Right hindlimb (tissue), 1 donor: ENCODE measurements at regions not wholly inside any gene's neighbourhood (a gene's known extent, or its start where the extent isn't known, plus 50 kb on each side); places are given as distances from the start of the nearest gene placed in this dataset.

ENCODE experiments used
- DNase-seq: peaks from one replicate; pipeline ENCODE4 v3.0.0-alpha.2; 2018

DNA sequence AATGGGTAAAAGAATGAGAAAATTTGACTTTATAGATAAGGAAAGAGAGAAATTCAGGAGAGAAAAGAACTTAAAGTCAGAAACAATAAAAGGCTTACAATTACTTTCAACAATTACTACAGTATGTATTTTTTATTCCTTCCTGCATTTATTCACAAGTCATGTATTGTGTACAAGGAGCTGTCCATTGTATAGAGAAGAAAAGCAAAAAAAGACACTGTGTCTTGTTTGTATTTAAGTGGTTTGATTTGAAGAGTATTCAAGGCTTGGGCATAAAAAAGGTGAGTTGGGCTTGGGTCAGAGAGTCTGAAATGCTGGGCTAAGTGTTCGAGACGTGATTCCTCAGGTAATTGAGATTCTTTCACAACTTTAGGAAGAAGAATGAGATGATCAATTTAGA lies 394.2 kb upstream of the ROBO2 start:
- no peak for DNase-seq

DNA sequence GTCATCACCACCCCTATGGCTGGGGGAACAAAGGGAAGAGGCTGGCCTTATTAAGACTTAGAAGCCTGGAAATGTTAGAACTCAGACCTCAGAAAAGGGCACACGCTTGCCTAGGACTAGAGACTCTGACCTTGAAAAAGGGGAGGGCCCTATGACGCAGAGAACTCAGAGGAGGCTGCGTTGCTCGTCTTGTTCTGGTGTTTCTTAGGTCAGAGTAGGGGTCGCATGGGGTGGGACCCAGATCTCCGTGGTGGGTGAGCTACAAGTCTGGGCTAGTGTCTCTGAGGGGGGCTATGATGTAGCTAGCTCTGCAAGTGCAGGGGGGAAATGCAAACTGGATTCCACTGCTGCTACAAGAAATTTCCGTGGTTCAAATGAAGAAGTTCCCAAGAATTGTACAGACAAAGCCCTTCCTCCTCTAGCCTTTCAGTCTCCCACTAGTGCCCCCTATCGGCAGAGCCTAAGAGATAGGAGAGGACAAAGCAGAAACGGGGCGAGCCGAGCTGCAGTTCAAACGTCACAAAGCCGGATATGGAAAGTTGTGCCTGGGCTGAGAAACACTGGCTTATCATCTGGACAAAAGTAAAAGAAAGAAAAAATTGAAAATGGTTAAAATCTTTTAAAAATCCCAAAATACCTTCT lies 392.9 kb upstream of the ROBO2 start:
- DNase-seq, result no peak

DNA sequence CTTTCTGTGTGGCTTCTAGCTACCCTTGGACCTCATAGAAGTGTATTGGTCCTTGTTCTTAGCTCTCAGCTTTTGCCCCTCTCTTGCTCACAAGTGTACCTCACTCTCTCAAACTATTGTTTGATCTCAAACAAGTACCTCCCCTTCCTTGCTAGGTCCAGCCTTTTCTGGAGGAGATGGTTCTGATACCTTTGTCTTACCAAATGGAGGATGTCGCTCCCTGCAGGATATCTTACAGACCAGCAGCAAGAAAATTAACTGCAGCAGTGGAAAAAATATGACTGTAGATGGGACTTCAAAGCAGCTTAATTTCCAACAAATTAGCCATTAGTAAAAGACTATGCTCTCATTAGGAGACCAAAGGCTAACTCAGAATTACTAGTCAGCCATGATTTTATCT lies 388.1 kb upstream of the ROBO2 start:
- no peak for DNase-seq

DNA sequence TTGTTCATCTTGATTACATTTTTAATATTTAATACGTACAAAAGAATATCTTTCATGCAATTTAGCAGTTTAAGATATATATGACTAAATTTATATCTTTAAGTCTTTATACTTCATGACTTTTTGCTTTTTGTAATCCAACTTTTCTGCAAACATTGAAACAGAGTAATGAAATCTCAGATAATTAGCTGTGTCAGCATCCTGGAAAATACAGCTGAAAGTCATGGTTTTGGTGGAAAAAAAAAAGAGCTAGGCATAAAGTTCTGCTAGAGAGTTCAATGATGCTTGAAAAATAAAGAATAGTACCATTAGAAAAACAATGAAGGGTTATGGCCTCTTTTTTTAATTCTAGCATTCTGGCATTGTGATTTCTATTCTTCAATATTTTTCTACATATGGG lies 387.4 kb upstream of the ROBO2 start:
- DNase-seq, result no peak

- DNase-seq, result no peak
These were observed 386.2 kb upstream of the ROBO2 start for GRCh38 chr3:76653640-76654251.

DNA sequence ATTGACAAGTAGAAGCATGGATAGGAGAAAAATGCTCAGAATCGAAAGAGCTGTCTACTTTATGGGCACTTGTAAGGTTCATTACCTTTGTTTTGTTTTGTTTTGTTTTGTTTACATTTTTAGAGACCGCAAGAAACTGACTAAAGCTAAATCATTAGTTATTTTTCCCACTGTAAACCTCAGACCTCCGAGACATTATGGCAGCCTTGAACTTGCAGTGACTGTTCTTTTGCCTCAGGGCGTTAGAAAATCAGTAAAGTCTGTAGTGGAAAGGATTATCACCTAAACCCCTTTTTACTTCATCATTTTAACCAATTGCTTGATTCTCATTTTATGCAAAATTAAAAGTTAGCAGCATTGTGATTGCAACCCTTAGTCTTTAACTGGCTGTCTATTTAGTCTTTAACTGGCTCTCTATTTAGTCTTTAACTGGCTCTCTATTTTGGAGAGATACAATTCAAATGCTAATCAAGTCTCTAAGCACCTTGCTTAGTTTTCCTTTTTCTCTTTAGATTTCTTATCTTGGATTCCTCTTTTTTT lies 383.3 kb upstream of the ROBO2 start:
- no peak for DNase-seq

GRCh38 chr3:76657909-76658308 lies 382.0 kb upstream of the ROBO2 start:
- no peak for DNase-seq

GRCh38 chr3:76661527-76662250 lies 378.2 kb upstream of the ROBO2 start:
- no peak for DNase-seq

- no peak for DNase-seq
These were observed 375.1 kb upstream of the ROBO2 start for GRCh38 chr3:76664816-76665215.

- no peak for DNase-seq
These were observed 371.2 kb upstream of the ROBO2 start for GRCh38 chr3:76668653-76669052.

- DNase-seq, result no peak
These were observed 370.6 kb upstream of the ROBO2 start for GRCh38 chr3:76669322-76669721.

GRCh38 chr3:76673171-76673570 lies 366.7 kb upstream of the ROBO2 start:
- DNase-seq, result no peak

DNA sequence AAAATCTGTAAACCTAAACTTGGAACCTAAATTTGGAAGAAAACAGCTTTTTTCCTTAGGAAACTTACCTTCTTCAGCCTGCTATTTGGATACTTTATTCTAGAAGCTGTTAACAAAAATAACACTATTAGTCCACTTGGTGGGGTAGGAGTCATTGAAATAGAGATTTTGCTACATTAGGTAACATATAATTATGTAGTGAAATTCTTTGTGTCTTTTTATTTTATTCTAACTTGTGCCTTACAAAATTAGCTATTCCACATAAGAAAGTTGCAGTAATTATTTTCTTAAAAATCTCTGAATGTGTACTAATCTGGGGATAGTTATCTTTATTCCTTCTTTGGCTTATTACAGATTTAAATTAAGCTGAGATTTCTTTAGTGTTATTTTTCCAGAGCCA lies 360.4 kb upstream of the ROBO2 start:
- no peak for DNase-seq

GRCh38 chr3:76683256-76683655 lies 356.6 kb upstream of the ROBO2 start:
- no peak for DNase-seq

GRCh38 chr3:76684946-76685345 lies 355.0 kb upstream of the ROBO2 start:
- no peak for DNase-seq

- no peak for DNase-seq
These were observed 354.0 kb upstream of the ROBO2 start for GRCh38 chr3:76685858-76686257.

- no peak for DNase-seq
These were observed 352.9 kb upstream of the ROBO2 start for GRCh38 chr3:76687019-76687418.

GRCh38 chr3:76694063-76694462 lies 345.8 kb upstream of the ROBO2 start:
- no peak for DNase-seq

DNA sequence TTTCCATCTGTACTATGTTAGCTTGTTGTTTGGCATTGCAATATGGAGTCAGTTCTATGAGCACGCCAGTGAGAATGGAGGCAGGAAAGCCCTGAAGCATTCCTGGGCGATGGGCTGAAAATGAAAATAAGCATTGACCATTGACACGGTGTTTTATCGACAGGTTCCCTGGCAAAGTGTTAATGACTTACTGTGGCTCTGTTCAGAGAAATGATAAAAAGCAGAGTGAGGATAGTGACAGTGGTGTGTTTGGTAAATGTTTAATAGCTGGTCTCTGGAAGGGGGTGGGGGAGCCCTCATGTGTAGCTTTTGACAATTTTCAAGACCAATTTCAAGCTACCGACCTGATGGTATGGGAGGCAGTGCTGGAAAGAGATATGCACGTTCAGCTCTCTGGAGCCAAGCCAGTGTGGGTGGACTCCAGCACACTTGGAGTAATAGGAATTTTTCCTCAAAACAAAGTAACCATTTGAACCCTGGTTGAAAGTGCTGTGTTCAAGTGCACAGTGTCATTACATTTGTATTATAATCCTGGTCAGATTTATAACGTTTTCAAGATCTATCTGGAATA lies 341.7 kb upstream of the ROBO2 start:
- DNase-seq, result no peak

DNA sequence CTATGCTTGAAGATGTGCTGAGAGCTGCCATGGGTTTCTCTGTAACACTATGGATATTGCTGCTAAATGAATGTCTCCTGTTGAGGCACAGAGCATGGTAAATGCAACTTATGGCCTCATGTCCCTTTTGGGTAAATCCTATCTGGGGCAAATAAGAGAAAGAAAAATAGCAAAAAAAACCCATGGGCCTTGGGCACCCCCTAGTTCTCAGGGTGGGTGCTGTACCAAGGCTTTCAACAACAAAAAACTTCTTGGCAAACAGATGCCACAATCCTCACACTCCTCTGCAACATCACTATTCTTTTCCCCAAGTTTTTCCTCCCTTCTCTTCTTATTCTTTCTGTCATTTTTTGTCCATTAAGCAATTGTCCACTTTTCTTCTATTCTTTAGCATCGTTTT lies 340.1 kb upstream of the ROBO2 start:
- no peak for DNase-seq

- no peak for DNase-seq
These were observed 339.6 kb upstream of the ROBO2 start for GRCh38 chr3:76700323-76700722.

GRCh38 chr3:76702676-76703075 lies 337.2 kb upstream of the ROBO2 start:
- DNase-seq, result no peak

- no peak for DNase-seq
These were observed 324.5 kb upstream of the ROBO2 start for GRCh38 chr3:76715426-76715825.

GRCh38 chr3:76723366-76723765 lies 316.5 kb upstream of the ROBO2 start:
- no peak for DNase-seq
